Small intestine (tissue), 7 donors: ENCODE measurements at regions not wholly inside any gene's neighbourhood (a gene's known extent, or its start where the extent isn't known, plus 50 kb on each side); places are given as distances from the start of the nearest gene placed in this dataset.

Experiments used
- DNase-seq, 2 donors: peaks; one replicate each; pipeline versions ENCODE4 v3.0.0 to v3.0.0-alpha.2; 2013
- FAIRE-seq: peaks from 2 replicates; lab custom pipeline; 2012; peaks lifted over from hg19 to GRCh38; lab: Jason Lieb, UNC
- H3K27ac ChIP-seq, 3 donors: one replicate each; pipeline ENCODE4 v1.5.1; 2013; ENCODE audit warnings: low read length in 2 of 3, mild to moderate bottlenecking in 2 of 3, control low read depth in 1 of 3, inconsistent platforms in 1 of 3, low read depth in 1 of 3, moderate library complexity in 1 of 3
- H3K27me3 ChIP-seq, 3 donors: one replicate each; pipeline ENCODE4 v1.6.1; 2013; ENCODE audit warnings: low read length in 3 of 3, inconsistent platforms in 1 of 3; ENCODE audit not compliant: control insufficient read depth in 3 of 3, insufficient read depth in 3 of 3
- H3K36me3 ChIP-seq, 3 donors: one replicate each; pipeline ENCODE4 v1.6.1; 2013; ENCODE audit warnings: low read length in 3 of 3, inconsistent platforms in 1 of 3, low read depth in 1 of 3, mild to moderate bottlenecking in 1 of 3, moderate library complexity in 1 of 3; ENCODE audit not compliant: control insufficient read depth in 3 of 3, insufficient read depth in 2 of 3
- H3K4me1 ChIP-seq, 3 donors: one replicate each; pipeline ENCODE4 v1.6.1; 2013; ENCODE audit warnings: low read length in 2 of 3, inconsistent platforms in 1 of 3, low read depth in 1 of 3, mild to moderate bottlenecking in 1 of 3, moderate library complexity in 1 of 3; ENCODE audit not compliant: control insufficient read depth in 3 of 3, insufficient read depth in 2 of 3
- H3K4me3 ChIP-seq, 3 donors: one replicate each; pipeline ENCODE4 v1.5.1; 2013; ENCODE audit warnings: low read length in 3 of 3, control low read depth in 1 of 3, inconsistent platforms in 1 of 3, low read depth in 1 of 3, mild to moderate bottlenecking in 1 of 3, moderate library complexity in 1 of 3
- H3K9me3 ChIP-seq, 2 donors: one replicate each; pipeline ENCODE4 v1.6.1; 2013; ENCODE audit warnings: low read depth in 1 of 2, low read length in 1 of 2; ENCODE audit not compliant: control insufficient read depth in 2 of 2, insufficient read depth in 1 of 2
- WGBS, 3 donors: extraction: QIAGEN DNeasy Blood & Tissue Kit; methylation state at CpG; one replicate each; pipeline ENCODE4 v1.1.7; 2013; 5-methylcytosine and 5-hydroxymethylcytosine counted together
- donor health status: healthy with polysubstance abuse.
- donor health status: control.
- donor health status: control.
- donor health status: Bipolar disorder and iron deficiency.
- donor health status: healthy.

DNA sequence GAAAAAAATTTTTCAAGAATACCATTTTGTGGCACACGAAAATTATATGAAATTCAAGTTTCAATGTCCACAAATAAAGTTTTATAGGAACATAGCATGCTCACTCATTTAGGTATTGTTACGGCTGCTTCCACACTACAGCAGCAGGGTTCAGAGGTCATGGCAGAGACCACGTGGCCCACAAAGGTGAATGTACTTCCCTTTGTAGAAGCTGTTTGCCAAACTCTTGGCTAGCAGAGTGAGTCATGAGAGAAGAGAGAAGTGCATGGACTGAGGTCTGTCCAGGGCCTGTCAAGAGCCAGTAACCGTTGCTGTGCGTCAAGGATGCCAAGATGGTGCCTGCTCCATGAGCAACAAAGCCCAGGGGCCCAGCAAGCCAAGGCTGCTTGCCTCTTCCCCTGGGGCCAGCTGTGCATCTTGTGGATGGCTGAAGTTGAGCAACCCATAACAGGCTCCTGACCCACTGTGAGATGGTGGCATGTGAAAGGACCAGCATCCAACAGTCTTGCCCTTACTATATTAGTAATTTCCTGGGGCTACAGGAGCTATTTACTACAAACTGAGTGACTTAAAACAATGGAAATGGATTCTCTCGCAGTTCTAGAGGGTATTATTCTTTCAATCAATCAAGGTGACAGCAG lies 64.8 kb upstream of the ATP5PO start:
- no peaks in the 10 kb centered on the region for H3K27me3 ChIP-seq
- peak in 1 of 2 donors; percentile 38 for DNase-seq
- 75 to 79% (median 75%) methylated on average over 6 of the region's 6 CpGs for WGBS, 3 donors
- no peak overlapping the region for H3K27ac ChIP-seq
- no peak overlapping the region for H3K4me3 ChIP-seq
- peaks cover 0 to 12% (median 0%) of the 10 kb centered on the region in 3 donors for H3K4me1 ChIP-seq
- no peak for FAIRE-seq
- no peaks in the 10 kb centered on the region for H3K9me3 ChIP-seq
- no peaks in the 10 kb centered on the region for H3K36me3 ChIP-seq

DNA sequence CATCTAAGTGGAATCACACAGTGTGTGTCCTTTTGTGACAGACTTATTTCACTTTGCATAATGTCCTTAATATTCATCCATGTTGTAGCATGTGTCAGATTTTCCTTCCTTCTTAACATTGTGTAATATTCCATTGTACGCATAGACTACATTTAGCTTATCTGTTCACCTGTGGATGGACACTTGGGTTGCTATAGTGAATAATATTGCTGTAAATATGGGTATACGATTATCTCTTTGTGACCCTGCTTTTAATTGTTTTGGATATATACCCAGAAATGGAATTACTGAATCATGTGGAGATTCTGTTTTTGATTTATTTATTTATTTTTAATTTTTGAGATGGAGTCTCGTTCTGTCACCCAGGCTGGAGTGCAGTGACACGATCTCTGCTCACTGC lies 63.0 kb upstream of the ATP5PO start:
- no peak overlapping the region for H3K27ac ChIP-seq
- peaks cover 0 to 14% (median 0%) of the 10 kb centered on the region in 3 donors for H3K4me1 ChIP-seq
- no peaks in the 10 kb centered on the region for H3K27me3 ChIP-seq
- DNase-seq, result no peak
- 85 to 91% (median 90%) methylated on average over 4 of the region's 4 CpGs for WGBS, 3 donors
- no peak for FAIRE-seq
- H3K36me3 ChIP-seq, result no peaks in the 10 kb centered on the region
- no peaks in the 10 kb centered on the region for H3K9me3 ChIP-seq
- H3K4me3 ChIP-seq, result no peak overlapping the region

DNA sequence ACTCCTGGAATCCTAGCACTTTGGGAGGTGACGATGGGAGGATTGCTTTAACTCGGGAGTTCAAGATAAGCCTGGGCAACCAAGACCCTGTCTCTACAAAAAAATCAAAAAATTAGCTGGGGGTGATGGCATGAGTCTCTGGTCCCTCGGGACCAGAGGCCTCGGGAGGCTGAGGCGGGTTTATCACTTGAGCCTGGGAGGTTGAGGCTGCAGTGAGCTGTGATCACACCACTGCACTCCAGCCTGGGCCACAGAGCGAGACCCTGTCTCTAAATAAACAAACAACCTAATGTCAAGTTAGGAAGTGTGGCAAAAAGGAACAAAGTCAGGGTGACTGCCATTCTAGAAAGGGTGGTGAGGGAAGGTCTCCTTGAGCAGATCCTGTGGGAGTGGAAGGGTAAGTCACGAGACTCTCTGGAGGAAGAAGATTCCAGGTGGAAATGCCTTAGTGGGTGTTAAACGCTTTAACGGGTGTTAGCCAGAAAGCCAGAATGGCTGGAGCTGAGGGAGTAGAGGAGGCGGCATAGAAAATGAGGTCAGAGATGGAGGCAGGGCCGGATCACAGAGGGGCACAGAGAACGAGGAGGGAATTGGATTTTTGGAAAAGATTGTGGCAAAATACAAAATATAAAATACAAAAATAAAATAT lies 62.2 kb upstream of the ATP5PO start:
- H3K36me3 ChIP-seq, result no peaks in the 10 kb centered on the region
- no peak overlapping the region for H3K27ac ChIP-seq
- DNase-seq (no peak), FAIRE-seq (no peak)
- peaks cover 0 to 14% (median 0%) of the 10 kb centered on the region in 3 donors for H3K4me1 ChIP-seq
- no peaks in the 10 kb centered on the region for H3K9me3 ChIP-seq
- WGBS, 3 donors, result 91 to 94% (median 93%) methylated on average over 12 of the region's 12 CpGs
- no peak overlapping the region for H3K4me3 ChIP-seq
- H3K27me3 ChIP-seq, result no peaks in the 10 kb centered on the region

DNA sequence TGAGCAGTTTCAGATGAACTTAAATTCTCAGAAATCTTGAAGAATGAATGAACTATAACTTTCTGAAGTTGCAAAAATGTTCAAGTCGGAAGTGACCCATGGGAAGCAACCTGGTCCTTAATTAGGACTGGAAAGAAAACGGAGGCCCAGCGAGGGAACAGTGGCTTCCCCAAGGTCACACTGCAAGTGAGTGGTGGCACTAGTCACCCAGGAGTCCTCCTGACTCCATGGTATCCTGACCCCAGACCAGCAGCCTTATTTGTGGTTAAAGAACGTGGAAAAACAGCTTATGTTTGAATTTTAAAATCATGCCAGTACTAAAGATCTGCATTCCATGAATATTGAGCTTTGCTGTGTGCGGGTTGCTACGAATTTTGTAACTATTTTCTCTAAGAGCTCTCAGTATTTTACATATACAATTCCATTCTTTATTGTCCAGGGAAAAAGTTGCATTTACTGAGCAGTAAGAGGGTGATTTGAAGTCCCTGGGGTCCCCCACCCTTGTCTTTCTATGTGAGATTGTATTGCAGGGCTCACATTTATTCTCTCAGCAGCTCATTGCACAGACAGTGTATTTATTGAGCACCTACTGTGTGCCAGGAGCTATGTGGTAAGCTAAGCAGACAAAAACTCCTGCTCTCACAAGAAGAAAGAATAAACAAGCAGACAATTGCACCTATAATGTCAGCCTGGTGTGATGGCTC lies 61.6 kb upstream of the ATP5PO start:
- H3K4me3 ChIP-seq, result no peak overlapping the region
- H3K27ac ChIP-seq, result peak overlapping the region in 1 of 3 donors; percentile 48
- no peak for DNase-seq
- FAIRE-seq, result no peak
- no peaks in the 10 kb centered on the region for H3K9me3 ChIP-seq
- no peaks in the 10 kb centered on the region for H3K36me3 ChIP-seq
- peaks cover 0 to 17% (median 0%) of the 10 kb centered on the region in 3 donors for H3K4me1 ChIP-seq
- WGBS, 3 donors, result 72 to 83% (median 79%) methylated on average over 6 of the region's 6 CpGs
- H3K27me3 ChIP-seq, result no peaks in the 10 kb centered on the region

DNA sequence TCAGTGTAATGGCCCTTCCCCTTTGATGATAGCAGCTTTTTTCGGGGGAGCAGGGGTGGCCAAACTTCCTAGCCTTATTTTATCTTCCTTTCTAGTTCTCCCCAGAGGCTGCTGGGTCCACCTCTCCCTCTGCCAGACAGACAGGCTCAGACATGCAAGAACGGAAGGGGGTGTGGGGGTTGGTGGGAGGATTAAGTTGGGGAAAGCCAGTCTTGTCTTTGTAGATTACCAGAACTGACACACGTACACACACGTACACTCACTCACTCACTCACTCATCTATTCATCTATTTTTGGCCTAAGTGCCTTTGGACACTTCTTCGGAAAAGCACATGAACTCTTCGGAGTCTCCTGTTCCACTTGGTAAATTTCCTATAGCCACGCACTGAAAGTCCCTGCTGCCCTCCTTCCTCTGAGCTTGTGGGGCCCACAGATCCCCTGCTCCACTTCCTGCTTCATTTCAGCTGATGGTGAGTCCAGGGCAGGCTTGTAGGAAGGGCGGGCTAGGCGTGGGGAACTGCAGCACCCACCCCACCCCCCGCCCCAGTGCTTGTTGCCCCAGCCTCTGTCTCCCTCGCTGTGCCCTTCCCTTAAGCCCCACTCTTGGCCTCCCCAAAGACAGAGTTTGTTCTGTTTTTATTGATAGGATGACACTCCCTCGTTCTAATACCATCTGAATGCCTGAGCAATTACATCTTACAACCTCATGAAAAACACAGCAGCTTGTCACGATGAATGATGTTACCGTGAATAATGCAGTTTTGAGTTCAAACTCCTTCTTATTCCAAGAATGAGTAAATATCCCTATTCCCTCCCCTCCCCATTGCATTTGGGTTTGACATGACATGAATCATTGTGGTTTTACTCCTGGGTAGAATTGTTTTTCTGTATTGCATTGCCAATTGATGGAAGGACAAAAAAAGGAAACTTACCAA lies 60.7 kb upstream of the ATP5PO start:
- H3K27me3 ChIP-seq, result no peaks in the 10 kb centered on the region
- no peak overlapping the region for H3K4me3 ChIP-seq
- no peaks in the 10 kb centered on the region for H3K36me3 ChIP-seq
- peaks cover 0 to 21% (median 4%) of the 10 kb centered on the region in 3 donors for H3K4me1 ChIP-seq
- H3K9me3 ChIP-seq, result no peaks in the 10 kb centered on the region
- DNase-seq, result peak in 1 of 2 donors; percentile 72
- no peak for FAIRE-seq
- peak overlapping the region; percentile 6 to 69 (median 30) for H3K27ac ChIP-seq
- 31 to 68% (median 50%) methylated on average over 14 of the region's 14 CpGs for WGBS, 3 donors

DNA sequence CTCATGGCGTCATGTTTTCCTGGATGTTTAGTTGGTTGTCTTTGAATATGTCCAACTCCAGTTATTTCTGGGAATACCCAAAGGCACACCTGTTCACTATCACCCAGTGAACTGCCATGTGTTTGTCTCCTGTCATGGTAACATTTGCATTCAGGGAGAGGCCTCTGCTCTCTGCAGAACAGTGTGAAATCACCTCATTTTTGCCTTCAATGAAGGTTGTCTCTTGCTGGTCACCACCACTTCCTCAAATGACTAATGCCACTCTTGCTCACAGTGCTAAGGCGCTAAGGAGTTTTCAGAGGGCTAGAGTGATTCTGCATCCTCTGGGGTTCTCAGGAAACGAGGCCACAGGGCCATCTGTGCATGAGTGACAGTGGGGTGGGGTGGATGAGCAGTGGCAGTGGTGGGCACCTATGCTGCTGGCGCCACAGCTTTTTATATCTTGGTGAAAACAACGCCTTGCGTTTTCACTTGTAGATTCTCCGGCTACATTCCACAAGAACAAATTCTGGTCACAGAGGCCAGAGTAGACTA lies 60.0 kb upstream of the ATP5PO start:
- Histone ChIP-seq H3K4me1 (peaks cover 0 to 26% (median 4%) of the 10 kb centered on the region in 3 donors), H3K36me3 (no peaks in the 10 kb centered on the region), H3K9me3 (no peaks in the 10 kb centered on the region), H3K4me3 (no peak overlapping the region), H3K27ac (peak overlapping the region in 2 of 3 donors; percentile 30 to 69), H3K27me3 (no peaks in the 10 kb centered on the region)
- WGBS, 3 donors, result 58 to 83% (median 75%) methylated on average over 7 of the region's 7 CpGs
- FAIRE-seq (no peak), DNase-seq (peak; percentile 22 to 42)

DNA sequence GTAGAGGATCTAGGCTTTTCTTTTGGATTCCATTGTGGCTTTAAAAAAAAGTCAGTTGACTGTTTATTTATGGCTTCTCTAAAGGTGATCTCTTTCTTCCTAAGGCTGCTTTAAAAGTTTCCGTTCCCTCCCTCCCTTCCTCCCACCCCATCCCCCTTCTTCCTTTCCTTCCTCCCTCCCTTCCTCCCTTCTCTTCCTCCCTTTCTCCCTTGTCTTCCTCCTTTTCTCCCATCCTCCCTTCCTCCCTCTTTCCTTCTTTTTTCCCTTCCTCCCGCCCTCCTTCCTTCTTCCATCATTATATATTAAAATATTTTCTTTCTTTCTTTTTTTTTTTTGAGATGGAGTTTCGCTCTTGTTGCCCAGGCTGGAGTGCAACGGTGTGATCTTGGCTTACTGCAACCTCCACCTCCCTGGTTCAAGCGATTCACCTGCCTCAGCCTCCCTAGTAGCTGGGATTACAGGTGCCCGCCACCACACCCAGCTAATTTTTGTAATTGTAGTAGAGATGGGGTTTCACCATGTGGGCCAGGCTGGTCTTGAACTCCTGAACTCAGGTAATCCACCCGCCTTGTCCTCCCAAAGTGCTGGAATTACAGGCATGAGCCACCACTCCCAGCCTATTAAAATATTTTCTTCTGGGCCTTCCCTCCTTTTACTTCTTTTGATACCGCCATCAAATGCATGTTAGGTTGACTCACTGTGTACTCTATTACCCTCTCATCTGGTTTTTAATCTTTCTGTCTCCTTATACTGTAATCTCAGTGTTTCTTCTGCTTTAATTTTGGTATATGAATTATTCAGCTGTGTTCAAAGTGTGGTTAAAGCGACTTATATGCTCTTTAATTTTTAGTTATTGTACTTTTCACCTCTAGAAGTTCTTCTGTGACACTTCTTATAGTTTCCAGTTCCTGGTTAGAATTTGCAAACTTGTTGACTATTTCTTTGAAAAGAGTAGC lies 59.2 kb upstream of the ATP5PO start:
- no peak for DNase-seq
- no peaks in the 10 kb centered on the region for H3K9me3 ChIP-seq
- H3K27ac ChIP-seq, result no peak overlapping the region
- no peaks in the 10 kb centered on the region for H3K27me3 ChIP-seq
- no peaks in the 10 kb centered on the region for H3K36me3 ChIP-seq
- no peak overlapping the region for H3K4me3 ChIP-seq
- 89 to 91% (median 90%) methylated on average over 9 of the region's 9 CpGs for WGBS, 3 donors
- FAIRE-seq, result no peak
- peaks cover 4 to 34% (median 7%) of the 10 kb centered on the region in 3 donors for H3K4me1 ChIP-seq
